ENCODE measurements at regions not wholly inside any gene's neighbourhood (a gene's known extent, or its start where the extent isn't known, plus 50 kb on each side); places are given as distances from the start of the nearest gene placed in this dataset.

DNA sequence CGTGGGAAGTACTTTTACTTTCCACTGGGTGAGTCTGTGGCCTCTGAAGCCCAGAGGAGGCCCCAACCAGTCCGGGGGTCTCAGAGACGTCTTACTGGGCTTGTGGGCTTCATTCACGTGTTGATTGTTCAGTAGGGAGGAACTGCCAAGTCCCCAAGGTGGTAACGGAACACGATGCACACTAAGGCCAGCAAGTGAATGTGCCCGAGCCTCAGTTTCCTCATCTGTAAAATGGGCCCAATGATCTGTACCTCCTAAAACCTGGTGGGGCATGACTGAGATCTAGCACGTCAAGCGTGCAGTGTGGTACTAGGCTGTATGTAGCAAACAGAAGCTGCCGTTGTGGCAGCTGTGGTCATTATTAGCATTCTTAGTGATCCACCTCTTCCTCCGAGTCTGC is 499.1 kb downstream of the MN1 start:
- no peak for TF ChIP-seq CTCF (optimal IDR thresholded peaks at IDR 0.05 in 1 of 3, IDR thresholded peaks at IDR 0.05 in 1 of 3, conservative IDR thresholded peaks at IDR 0.05 in 1 of 3; ENCODE audit: extremely low read depth in 1 of 3, insufficient read depth in 2 of 3, low read length in 3 of 3)
- TF ChIP-seq EZH2 (IDR thresholded peaks at IDR 0.05; ENCODE audit: low read length) = no peak

All from keratinocyte (primary cell).